MG63 (cell line): ENCODE measurements at regions not wholly inside any gene's neighbourhood (a gene's known extent, or its start where the extent isn't known, plus 50 kb on each side); places are given as distances from the start of the nearest gene placed in this dataset.

Source experiments
- DNase-seq: peaks from one replicate; pipeline ENCODE4 v3.0.0-alpha.2; 2020
- H3K27me3 ChIP-seq: fragments of 250-450 bp; sonication (Bioruptor Pico); 2 replicates; pipeline ENCODE4 v1.5.1; 2020; ENCODE audit warnings: mild to moderate bottlenecking, moderate library complexity
- H3K36me3 ChIP-seq: fragments of 250-450 bp; sonication (Bioruptor Pico); 2 replicates; pipeline ENCODE4 v1.5.1; 2020; ENCODE audit warnings: mild to moderate bottlenecking, moderate library complexity
- H3K4me3 ChIP-seq: fragments of 250-450 bp; sonication (Bioruptor Pico); 2 replicates; pipeline ENCODE4 v1.5.1; 2020; ENCODE audit warnings: mild to moderate bottlenecking, moderate library complexity
- H3K9me3 ChIP-seq: fragments of 250-450 bp; sonication (Bioruptor Pico); 2 replicates; pipeline ENCODE4 v1.5.1; 2020; ENCODE audit warnings: mild to moderate bottlenecking, moderate library complexity

DNA sequence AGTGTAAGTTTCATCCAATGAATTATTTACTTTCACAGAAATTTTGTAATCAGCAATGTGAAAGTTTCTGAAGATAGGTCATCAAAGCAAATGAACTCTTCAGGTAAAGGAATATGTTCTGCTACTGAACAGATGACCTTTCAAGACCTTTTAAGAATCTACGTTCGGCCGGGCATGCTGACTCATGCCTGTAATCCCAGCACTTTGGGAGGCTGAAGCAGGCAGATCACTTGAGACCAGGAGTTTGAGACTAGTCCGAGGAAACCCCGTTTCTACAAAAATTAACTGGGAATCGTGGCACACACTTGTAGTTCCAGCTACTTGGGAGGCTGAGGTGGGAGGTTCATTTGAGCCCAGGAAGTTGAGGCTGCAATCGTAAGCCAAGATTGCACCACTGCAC, 578.4 kb upstream of the COX7C start:
- Histone ChIP-seq H3K36me3 (no peaks in the 10 kb centered on the region), H3K27me3 (peaks cover 3% of the 10 kb centered on the region; the same call in 1 of the 2 replicates), H3K9me3 (no peaks in the 10 kb centered on the region), H3K4me3 (no peak overlapping the region)
- no peak for DNase-seq

GRCh38 chr5:86070719-86071118, 547.0 kb upstream of the COX7C start:
- H3K9me3 ChIP-seq = no peaks in the 10 kb centered on the region
- no peaks in the 10 kb centered on the region for H3K27me3 ChIP-seq
- no peak for DNase-seq
- H3K36me3 ChIP-seq = no peaks in the 10 kb centered on the region
- no peak overlapping the region for H3K4me3 ChIP-seq

DNA sequence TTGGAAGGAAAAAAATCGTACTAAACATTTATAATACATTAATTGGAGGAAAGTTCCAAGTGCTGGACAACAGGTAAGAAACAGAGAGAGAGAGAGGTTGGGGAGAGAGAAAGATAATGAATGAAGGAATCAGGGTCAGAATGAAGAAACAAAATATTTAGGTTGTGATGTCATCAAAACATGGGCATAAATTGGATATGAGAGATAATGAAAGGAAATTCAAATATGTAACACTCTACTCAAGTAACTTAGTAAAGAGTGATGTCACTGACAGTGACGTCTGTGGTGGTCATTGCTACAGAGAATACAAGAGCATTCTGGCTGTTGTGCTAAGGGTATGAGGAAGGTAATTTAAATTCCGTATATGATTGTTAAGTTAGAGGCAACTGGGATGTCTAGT, 543.4 kb upstream of the COX7C start:
- no peak for DNase-seq
- Histone ChIP-seq H3K36me3 (no peaks in the 10 kb centered on the region), H3K9me3 (no peaks in the 10 kb centered on the region), H3K4me3 (no peak overlapping the region), H3K27me3 (no peaks in the 10 kb centered on the region)

- H3K4me3 ChIP-seq = no peak overlapping the region
- no peaks in the 10 kb centered on the region for H3K36me3 ChIP-seq
- no peaks in the 10 kb centered on the region for H3K27me3 ChIP-seq
- H3K9me3 ChIP-seq = no peaks in the 10 kb centered on the region
- DNase-seq = no peak
Measured at GRCh38 chr5:86075139-86075538, 542.6 kb upstream of the COX7C start.

DNA sequence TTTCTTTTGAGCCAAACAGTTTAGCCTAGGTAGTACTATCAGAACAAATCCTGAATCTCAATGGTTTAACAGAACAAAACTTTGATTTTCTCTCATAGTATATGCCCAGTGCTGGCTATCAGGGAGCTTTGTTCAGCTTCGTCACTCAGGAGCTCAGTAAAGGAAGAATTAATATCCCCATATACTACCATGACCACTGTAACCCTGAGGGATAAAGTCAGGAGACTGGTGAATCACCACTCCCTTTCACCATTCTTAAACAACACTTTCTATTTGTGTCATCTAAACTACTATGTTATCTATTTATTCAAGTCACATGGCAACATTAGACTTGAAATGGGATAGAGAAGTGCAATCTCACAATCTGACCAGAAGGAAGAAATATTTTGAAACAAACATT, 522.6 kb upstream of the COX7C start:
- no peak for DNase-seq
- Histone ChIP-seq H3K36me3 (no peaks in the 10 kb centered on the region), H3K27me3 (no peaks in the 10 kb centered on the region), H3K9me3 (no peaks in the 10 kb centered on the region), H3K4me3 (no peak overlapping the region)

DNA sequence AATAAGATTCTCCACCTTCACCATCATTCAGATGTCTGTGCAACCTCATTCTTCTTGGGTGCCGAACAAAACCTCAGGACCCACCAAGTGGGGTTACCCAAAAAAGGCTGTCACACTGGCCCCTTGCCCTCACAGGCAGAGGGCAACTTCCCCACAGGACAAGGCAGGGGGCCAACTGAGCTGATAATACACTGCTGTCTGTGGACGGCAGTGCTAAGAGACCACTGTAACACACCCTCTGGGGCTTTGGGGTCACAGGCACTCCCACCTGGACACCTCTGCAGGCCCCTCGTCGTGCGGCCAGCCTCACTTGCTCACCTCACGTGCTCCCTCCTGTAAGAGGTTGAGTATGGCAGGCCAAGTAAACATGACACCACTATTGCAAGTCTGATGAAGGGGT, 515.8 kb upstream of the COX7C start:
- no peak for DNase-seq
- Histone ChIP-seq H3K36me3 (no peaks in the 10 kb centered on the region), H3K27me3 (no peaks in the 10 kb centered on the region; the same call in 1 of the 2 replicates), H3K9me3 (no peaks in the 10 kb centered on the region), H3K4me3 (no peak overlapping the region)

GRCh38 chr5:86108825-86109224, 508.9 kb upstream of the COX7C start:
- no peak for DNase-seq
- Histone ChIP-seq H3K36me3 (no peaks in the 10 kb centered on the region), H3K27me3 (no peaks in the 10 kb centered on the region; the same call in 1 of the 2 replicates), H3K4me3 (no peak overlapping the region), H3K9me3 (no peaks in the 10 kb centered on the region)

DNA sequence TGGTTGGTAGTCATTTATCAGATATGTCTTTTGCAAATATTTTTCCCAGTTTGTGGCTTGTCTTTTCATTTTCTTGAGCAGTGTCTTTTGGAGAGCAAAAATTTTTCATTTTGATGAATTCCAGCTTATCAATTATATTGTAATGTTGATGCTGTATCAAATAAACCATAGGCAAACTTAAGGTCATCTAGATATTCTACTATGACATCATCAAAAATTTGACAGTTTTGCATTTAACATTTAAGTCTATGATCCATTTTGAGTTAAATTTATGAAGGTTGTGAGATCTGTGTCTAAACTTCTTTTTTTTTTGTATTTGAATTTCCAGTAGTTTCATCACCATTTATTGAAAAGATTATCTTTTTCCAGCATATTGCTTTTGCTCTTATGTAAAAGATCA, 505.5 kb upstream of the COX7C start:
- no peaks in the 10 kb centered on the region for H3K27me3 ChIP-seq
- DNase-seq = no peak
- no peak overlapping the region for H3K4me3 ChIP-seq
- H3K36me3 ChIP-seq = no peaks in the 10 kb centered on the region
- no peaks in the 10 kb centered on the region for H3K9me3 ChIP-seq

DNA sequence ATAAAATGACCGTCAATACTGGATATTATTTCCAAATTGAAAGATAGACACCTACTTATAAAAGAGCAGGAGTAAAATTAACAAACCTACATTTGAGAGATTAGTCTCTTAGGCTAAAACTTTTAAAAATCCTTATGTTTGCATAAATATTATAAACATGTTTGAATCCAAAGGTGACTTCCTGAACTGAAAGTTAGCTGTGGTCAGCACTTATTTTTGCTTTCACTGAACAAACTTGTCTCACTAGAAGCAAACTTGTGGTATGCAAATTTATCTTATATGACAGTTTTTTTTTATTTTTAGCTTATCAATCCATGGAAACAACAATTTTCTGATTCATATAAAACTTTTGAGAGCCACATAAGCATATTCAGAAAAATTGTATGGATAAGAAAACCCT, 502.6 kb upstream of the COX7C start:
- Histone ChIP-seq H3K36me3 (no peaks in the 10 kb centered on the region), H3K4me3 (no peak overlapping the region), H3K27me3 (no peaks in the 10 kb centered on the region), H3K9me3 (no peaks in the 10 kb centered on the region)
- DNase-seq = no peak

DNA sequence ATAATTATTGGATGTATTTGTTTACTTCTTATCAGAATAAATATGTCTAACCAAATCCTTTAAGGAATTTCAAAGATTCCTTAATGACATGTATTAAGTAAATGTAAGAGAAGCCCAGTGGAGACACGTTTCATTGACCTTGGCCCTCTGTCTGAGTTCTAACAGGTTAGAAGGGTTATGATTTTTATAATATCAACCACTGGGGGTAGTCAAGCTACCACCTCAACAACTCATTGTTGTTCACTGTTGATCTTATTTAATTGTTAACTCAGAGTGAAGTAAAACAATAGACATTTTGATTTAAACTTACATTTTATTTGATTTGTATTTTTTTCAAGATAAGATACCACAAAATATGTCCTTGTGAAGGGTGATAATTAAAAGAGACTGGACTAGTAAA, 499.2 kb upstream of the COX7C start:
- no peaks in the 10 kb centered on the region for H3K9me3 ChIP-seq
- no peak overlapping the region for H3K4me3 ChIP-seq
- H3K36me3 ChIP-seq = no peaks in the 10 kb centered on the region
- no peak for DNase-seq
- no peaks in the 10 kb centered on the region for H3K27me3 ChIP-seq

GRCh38 chr5:86124333-86124732, 493.4 kb upstream of the COX7C start:
- no peaks in the 10 kb centered on the region for H3K36me3 ChIP-seq
- H3K4me3 ChIP-seq = no peak overlapping the region
- no peaks in the 10 kb centered on the region for H3K27me3 ChIP-seq
- no peak for DNase-seq
- no peaks in the 10 kb centered on the region for H3K9me3 ChIP-seq

GRCh38 chr5:86125731-86126601, 491.8 kb upstream of the COX7C start:
- H3K4me3 ChIP-seq = no peak overlapping the region
- no peaks in the 10 kb centered on the region for H3K27me3 ChIP-seq
- no peak for DNase-seq
- H3K9me3 ChIP-seq = no peaks in the 10 kb centered on the region
- H3K36me3 ChIP-seq = no peaks in the 10 kb centered on the region

DNA sequence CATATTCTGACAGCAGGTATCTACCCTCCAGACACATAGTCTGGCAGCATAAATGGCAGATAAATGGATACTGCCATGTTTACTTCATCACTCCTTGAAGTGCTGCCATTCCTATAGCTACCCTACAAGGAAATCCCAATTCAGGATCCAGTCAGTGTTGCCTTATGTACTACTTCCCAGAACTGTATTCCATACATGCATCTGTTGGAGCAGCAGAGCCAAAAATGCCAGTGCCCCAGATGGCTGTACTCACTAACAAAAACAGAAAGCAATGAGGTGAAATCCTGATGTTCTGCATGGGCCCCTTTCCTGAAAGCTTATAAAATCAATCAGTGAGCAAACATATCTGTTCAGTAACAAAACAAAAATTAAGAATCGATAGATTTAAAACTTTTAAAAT, 490.0 kb upstream of the COX7C start:
- Histone ChIP-seq H3K27me3 (no peaks in the 10 kb centered on the region), H3K36me3 (no peaks in the 10 kb centered on the region), H3K9me3 (no peaks in the 10 kb centered on the region), H3K4me3 (no peak overlapping the region)
- no peak for DNase-seq

DNA sequence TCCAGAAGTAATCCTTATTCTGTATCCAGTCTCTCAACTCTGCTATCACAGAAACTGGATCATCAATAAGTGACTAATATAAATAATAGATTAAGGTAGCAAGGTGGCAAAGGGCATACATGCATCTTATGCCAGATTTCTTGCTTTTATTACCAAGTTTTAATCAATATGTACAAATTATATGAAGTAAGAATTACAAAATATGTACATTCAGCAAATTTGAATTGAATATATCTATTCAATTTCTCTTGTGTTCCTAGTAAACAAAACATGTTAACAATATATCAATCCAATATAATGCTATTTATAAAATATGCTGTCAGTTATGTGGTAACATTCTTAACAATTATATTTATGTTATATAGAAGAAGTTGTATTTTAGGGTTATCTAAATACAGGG, 488.7 kb upstream of the COX7C start:
- H3K4me3 ChIP-seq = no peak overlapping the region

GRCh38 chr5:86137297-86137696, 480.4 kb upstream of the COX7C start:
- no peaks in the 10 kb centered on the region; the same call in 1 of the 2 replicates for H3K9me3 ChIP-seq
- H3K36me3 ChIP-seq = no peaks in the 10 kb centered on the region
- no peak overlapping the region for H3K4me3 ChIP-seq
- DNase-seq = no peak
- H3K27me3 ChIP-seq = no peaks in the 10 kb centered on the region

More for the DNA sequence above, 488.7 kb upstream of the COX7C start:
- H3K36me3 ChIP-seq = no peaks in the 10 kb centered on the region
- H3K9me3 ChIP-seq = no peaks in the 10 kb centered on the region
- DNase-seq = no peak
- no peaks in the 10 kb centered on the region for H3K27me3 ChIP-seq

DNA sequence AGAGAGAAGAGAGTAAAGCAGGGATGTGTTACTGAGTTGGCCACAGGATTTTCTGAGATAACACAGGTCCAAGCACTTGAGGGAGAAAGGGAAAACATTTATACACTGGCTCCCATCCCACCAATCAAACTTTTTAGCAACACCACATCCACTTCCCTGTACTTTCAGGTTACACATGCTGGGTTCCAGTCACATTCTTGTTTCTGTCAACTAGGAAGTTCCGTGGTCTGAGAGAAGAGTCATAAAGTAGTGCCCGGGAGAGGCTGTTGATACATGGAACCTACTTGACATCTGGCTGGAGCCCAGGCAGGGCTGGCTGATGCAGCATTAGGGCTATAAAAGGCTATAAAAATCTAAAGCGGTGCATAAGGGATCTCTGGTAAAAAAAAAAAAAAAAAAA, 473.9 kb upstream of the COX7C start:
- DNase-seq = no peak
- Histone ChIP-seq H3K9me3 (no peaks in the 10 kb centered on the region; the same call in 1 of the 2 replicates), H3K36me3 (no peaks in the 10 kb centered on the region), H3K27me3 (no peaks in the 10 kb centered on the region), H3K4me3 (no peak overlapping the region)

DNA sequence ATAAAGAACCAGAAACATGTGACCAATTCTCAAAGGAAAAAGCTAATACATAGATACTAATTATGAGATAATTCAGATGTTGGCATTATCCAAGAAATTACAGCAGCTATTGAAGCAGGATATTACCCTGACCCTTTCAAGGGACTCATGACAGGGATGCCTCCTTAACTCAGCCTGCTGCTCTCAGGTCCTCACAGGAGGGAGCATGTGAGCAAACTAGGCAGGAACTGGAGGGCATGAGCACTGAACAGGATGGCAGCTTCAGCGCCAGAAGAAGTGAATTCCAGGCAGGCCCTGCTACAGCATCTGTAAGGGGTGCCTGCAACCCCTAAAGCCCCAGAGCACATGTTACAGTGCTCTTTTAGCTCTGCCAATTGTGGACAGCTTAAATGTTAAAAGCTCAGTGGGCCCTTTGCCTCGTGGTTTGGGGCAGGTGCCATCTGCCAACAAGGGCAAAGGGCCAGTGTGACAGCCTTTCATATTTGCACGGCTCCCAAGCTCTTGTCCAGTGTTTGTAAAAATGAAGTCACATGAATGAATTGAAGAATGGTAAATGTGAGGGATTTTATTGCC, 464.7 kb upstream of the COX7C start:
- Histone ChIP-seq H3K36me3 (no peaks in the 10 kb centered on the region), H3K27me3 (no peaks in the 10 kb centered on the region)
- no peak for DNase-seq

DNA sequence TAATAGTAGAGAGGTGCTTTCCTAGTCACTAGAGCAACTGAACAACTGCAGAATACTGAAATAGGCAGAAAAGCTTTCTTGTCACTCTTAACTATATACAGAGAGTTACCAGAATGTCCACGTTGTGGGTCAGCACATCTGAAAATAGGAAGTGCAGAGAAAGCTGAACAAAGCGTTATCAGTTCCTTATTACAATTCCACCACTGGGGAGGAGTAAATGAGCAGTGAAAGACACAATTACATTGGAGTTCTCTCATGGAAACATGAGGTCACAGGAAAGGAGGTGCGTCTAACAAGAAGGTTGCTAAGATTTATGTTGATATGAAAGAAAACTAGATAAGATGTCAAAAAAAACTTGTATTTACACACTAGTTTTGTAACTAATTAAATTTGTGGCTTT, 461.9 kb upstream of the COX7C start:
- no peaks in the 10 kb centered on the region for H3K9me3 ChIP-seq
- no peaks in the 10 kb centered on the region for H3K36me3 ChIP-seq
- H3K4me3 ChIP-seq = no peak overlapping the region
- no peak for DNase-seq
- H3K27me3 ChIP-seq = no peaks in the 10 kb centered on the region

More for the DNA sequence above, 464.7 kb upstream of the COX7C start:
- no peaks in the 10 kb centered on the region for H3K9me3 ChIP-seq
- no peak overlapping the region for H3K4me3 ChIP-seq
